Colon (tissue), 2 donors: ENCODE measurements at regions not wholly inside any gene's neighbourhood (a gene's known extent, or its start where the extent isn't known, plus 50 kb on each side); places are given as distances from the start of the nearest gene placed in this dataset.

ENCODE experiments used
- FAIRE-seq: peaks from 2 replicates; lab custom pipeline; 2012; peaks lifted over from hg19 to GRCh38; lab: Jason Lieb, UNC
- donor health status: control.
- donor health status: control.

GRCh38 chr1:106111044-106111443, 945.4 kb upstream of the PRMT6 start:
- FAIRE-seq, result no peak

- FAIRE-seq, result no peak
These were observed 942.6 kb upstream of the PRMT6 start for GRCh38 chr1:106113851-106114250.

DNA sequence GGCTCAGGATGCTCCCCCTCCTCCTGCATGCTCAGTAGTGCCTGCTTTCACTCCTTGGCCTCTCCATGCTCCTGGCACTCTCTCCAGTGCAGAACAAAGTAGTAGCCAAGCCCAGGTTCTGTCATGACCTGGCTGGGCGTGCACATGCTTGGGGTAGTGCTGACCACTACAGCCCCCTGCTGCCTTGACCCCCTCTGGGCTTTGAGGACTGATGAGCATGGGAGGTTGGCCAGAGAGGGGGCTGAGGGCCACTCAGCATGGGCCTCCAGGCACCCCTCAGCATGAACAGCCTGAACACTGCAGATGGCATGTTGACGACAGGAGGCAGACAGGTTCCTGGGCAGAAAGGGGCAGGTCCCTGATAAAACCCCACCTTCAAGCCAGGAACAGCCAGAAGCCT, 935.7 kb upstream of the PRMT6 start:
- FAIRE-seq, result no peak

- no peak for FAIRE-seq
These were observed 934.7 kb upstream of the PRMT6 start for GRCh38 chr1:106121728-106122127.

DNA sequence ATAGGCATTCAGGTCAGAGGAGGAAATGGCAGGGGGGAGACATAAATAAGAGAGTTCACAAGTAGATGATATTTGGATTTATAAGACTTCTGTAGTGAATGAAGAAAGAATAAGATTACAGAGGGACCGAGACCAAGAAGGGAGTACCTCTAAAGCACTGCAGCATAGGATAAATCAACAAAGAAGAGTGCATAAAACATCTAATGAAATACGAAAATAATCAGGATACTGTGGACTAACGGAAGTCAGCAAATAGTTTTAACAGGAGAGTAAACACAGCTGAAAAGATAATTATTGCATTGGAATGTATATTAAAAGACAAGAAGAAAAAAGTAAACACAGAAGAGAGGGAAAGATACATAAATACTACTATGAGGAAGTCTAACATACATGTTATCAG, 921.9 kb upstream of the PRMT6 start:
- no peak for FAIRE-seq

DNA sequence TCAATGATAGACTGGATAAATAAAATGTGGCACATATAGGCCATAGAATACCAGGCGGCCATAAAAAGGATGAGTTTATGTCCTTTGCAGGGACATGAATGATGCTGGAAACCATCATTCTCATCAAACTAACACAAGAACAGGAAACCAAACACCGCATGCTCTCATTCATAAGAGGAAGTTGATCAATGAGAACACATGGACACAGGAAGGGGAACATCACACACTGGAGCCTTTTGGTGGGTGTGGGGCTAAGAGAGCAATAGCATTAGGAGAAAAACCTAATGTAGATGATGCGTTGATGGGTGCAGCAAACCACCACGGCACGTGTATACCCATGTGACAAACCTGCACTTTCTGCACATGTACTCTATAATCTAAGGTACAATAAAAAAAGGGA, 883.4 kb upstream of the PRMT6 start:
- FAIRE-seq, result no peak

- FAIRE-seq, result no peak
These were observed 877.7 kb upstream of the PRMT6 start for GRCh38 chr1:106178791-106179190.

DNA sequence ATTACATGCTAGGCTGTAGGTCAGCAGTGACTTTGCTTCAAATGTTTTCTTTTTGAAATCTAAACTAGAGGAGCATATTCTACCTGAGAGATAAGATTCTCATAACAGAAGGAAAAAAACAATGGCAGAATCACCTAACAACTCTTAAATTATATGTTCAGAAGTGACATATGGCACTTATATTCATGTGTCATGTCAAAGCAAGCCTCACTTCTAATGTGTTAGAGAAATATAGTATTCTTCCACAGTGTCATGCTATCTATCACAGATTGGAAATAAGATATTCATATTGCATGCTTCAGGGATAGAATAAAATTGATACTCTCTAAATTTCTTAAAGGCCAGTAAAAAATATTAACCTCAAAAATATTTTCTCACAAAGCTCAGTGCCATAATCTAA, 874.6 kb upstream of the PRMT6 start:
- no peak for FAIRE-seq

GRCh38 chr1:106185089-106185488, 871.4 kb upstream of the PRMT6 start:
- FAIRE-seq, result no peak

DNA sequence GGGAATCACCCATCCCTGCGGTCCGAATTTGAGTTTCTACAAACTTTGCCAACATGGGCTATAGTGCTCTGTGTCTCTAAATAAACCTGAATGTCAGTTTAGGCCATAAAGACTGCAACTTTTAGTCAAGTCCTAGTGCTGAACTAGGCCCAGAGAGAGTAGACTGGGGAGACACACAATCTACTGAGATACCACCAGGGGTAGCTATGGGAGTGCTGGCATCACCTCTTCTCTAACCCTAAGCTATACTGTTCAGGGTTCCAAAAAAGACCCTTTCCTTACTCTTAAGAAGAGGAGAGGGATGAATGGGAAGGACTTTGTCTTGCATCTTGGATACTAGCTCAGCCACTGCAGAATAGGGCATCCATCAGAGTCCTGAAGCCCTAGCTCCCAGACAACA, 866.7 kb upstream of the PRMT6 start:
- FAIRE-seq, result no peak

GRCh38 chr1:106194206-106194605, 862.3 kb upstream of the PRMT6 start:
- no peak for FAIRE-seq

DNA sequence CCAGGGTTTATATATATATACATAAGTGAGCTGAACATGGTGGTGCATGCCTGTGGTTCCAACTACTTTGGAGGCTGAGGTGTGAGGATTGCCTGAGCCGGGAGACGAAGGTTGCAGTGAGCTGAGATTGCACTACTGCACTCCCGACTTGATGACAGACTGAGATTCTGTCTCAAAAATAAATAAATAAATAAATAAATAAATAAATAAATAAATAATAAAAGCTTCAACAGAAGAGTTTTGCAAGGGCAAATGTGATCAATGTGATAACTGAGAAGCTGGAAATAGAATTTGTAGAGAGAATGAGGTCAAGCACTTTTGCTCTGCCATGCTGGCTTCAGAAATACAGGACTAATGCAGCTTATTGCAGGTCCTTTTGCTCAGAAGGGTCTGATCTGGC, 855.8 kb upstream of the PRMT6 start:
- FAIRE-seq, result no peak

DNA sequence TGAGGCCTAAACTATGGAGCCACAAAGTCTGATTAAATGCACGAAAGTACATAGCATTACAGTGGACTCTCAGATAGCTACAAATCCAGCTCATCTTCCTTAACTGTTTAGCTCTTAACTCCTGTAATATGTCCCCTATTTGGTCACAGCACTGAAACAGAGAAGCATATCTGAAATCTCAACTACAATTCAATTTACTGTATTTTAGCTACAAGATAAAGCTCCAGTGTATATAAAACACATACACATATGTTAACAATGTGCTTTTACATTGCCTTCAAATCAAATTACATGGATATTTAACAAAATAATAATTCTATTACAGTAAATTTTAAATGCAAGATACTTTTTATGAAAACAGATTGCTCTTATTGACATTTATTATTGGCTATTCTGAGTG, 849.3 kb upstream of the PRMT6 start:
- no peak for FAIRE-seq

DNA sequence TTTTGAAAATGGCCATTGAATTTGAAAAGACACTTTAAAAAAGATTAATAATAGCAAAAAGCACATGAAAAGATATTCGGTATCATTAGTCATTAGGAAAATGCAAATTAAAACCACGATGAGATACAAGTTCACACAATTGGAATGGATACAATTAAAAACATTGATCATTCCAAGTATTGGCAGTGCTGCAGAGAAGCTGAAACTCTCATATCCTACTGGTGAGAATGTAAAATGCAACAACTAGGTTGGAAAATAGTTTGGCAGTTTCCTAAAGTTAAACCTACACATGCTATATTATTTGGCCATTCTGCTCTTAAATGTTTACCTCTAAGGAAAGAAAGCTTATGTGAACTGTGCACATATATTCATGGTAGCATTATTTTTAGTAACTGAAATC, 838.7 kb upstream of the PRMT6 start:
- FAIRE-seq, result no peak

DNA sequence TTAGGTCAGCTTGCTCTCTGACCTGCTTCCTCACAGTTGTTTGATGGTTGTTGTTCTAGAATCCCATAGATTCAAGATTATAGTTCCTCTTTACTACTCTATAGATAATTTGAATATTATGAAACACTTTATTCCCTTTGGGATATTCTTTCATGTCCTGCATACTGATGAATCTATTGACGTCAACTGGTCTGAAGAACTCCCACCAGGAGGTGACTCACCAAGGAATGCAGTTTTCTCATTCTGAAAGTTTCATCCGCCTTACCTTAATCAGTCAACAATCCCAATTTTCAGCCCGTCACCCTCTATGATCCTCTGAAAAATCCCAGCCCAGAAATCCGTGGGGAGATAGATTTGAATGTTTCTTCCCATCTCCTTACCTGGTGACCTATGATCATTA, 834.1 kb upstream of the PRMT6 start:
- FAIRE-seq, result no peak

DNA sequence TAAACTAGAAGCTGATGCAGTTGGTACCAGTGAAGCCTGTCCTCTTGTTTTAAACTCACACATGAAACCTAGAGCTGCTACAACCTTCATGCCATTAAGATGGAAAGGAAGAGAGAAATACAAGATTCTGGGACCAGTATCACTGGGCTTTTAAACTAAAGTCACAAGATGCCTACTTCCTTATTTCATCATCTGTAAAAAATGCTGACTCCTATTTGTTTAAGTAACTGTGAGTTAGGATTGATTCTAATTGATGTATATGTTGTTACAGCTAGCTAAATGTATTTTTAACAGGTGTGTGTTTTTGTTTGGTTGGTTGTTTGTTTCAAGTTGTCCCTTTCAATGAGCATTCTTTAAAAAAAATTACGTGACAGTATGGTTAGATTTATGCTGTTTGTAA, 833.3 kb upstream of the PRMT6 start:
- no peak for FAIRE-seq

DNA sequence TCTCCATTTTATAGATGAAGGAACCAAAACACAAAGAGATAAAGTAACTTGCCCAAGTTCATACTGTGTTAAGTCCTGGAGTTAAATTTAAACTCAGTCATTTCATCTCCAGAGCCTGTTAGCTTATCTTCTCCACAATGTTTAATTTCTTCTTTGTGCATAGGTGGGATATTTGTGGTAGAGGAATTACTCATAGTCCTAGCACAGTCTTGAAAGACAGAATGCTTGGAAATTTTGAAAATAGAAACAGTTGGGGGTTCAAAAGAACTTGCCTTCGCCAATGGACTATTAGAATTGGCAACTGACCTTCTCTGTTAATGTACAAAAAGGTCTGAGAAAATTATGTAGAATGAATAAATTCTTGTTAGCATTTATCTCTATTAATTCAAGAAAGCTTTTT, 832.0 kb upstream of the PRMT6 start:
- FAIRE-seq, result no peak

GRCh38 chr1:106225403-106225802, 831.1 kb upstream of the PRMT6 start:
- no peak for FAIRE-seq

DNA sequence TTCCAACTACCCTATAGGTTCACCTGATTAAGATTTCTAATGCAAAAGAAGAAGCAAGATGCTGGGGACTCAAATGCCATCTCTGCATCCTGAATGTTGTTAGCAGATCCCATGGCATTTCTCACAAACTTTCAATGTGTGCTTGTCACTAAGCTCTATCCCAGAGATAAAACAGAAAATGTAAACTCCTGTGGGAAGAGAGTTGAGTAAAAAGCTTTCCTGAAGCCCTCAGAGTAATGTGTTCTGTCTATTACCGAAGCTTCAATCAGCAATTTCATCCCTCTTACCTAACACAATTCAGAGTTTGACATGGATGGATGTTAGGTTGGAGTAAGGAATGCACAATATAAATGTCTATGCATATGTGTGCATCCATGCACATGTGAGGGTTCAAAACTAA, 829.9 kb upstream of the PRMT6 start:
- no peak for FAIRE-seq

DNA sequence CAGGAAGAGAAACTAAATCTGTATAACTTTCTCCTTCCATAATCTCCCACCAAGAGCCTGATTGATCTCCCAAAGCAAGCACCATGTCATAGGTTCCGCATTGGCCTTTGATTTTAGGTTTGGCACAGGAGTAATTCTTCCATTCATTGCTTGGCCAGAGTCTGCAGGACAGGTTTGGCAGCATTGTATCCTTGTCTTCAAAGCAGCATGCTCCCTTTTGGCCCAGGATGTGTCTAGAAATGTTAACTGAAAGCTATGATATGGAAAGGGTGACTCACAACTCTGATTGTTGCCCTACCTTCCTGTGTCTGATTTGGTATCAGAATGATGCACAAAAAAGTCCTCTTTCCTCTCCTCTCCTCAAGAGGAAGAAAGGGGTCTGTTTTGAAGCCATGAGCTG, 824.3 kb upstream of the PRMT6 start:
- FAIRE-seq, result no peak

- no peak for FAIRE-seq
These were observed 823.0 kb upstream of the PRMT6 start for GRCh38 chr1:106233511-106233910.

GRCh38 chr1:106249365-106249764, 807.1 kb upstream of the PRMT6 start:
- no peak for FAIRE-seq

- no peak for FAIRE-seq
These were observed 806.7 kb upstream of the PRMT6 start for GRCh38 chr1:106249810-106250209.

DNA sequence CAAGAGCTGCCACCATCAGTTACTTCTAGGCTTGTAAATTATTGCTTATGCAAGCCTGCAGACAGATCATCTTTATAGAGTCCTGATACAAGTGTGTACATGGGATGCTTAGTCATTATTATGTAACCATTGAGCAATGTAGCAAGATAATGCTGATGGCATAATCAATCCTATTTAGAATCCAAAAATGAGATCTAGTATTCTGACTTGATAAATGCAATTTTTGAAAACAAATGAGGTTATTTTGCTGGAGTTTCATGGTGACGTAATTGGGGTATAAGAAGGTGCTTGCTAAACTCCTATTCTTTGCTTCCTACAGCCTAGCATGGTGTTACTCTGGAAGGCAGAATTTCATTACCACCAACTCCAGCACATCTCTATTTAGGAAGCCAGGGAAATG, 801.7 kb upstream of the PRMT6 start:
- no peak for FAIRE-seq

DNA sequence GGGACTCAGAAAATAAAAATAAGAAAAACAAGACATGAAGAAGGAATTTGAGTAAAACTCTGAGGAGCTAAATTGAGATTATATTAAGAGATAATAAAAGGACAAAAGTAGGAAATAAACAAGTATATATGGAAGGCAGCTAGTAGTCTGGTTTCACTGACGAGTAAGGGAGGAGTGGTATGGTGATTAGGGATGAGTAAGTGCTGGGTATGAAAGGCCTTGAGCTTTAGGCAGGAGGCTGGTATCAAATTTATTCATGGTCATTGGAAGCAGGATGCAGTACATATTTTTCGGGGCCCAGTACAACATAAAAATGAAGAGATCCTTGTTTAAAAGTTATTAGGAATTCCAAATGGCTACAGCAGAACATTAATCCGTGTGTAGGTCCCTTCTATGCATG, 789.7 kb upstream of the PRMT6 start:
- FAIRE-seq, result no peak

DNA sequence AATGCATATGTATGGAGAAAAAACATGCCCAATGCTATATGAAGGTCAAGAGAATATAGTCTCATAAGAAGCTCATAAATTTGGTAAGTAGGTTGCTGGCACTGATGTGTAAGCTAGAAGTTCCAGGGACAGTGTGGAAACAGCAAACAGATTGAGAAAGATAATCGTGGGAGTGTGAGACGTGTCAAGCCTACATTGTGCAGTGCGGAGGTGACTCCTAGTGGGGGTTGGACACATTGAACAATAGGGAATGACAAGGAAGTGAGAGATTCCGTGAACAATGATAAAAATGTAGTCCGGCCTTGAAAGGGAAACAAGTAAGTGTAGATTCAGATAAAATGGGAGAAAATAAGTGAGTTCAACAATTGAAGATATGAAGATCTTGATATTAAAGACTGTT, 788.4 kb upstream of the PRMT6 start:
- FAIRE-seq, result no peak
